ENCODE measurements at regions not wholly inside any gene's neighbourhood (a gene's known extent, or its start where the extent isn't known, plus 50 kb on each side); places are given as distances from the start of the nearest gene placed in this dataset.

GRCh38 chr18:32542221-32542798 is 71.6 kb upstream of the GAREM1 start:
- peak; percentile 32 for DNase-seq

- peak; percentile 92 for DNase-seq
These were observed 60.4 kb upstream of the GAREM1 start for GRCh38 chr18:32530947-32531651.

- no peak for DNase-seq
These were observed 59.2 kb upstream of the GAREM1 start for GRCh38 chr18:32529722-32530420.

DNA sequence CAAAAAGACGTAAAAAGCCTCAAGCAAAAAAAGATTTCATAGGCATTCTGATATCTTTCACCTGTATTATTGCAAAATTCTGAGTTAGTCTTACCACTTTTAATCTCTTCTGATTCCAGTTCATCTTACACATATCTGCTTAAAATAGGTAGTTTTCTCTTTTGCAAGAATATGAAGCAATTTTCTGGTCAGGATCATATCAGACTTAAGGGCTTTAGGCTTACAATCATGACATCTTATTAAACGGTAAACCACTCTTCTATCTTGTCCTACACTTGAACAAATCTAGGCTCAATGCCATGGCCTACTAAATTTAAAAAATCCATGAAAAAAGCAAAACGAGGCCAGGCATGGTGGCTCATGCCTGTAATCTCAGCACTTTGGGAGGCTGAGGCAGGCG is 50.1 kb upstream of the GAREM1 start:
- DNase-seq: no peak

Data from NCI-H1436 treated with DMSO at 0.1 percent for 48 hours (cell line).